22Rv1 (cell line): ENCODE measurements at regions not wholly inside any gene's neighbourhood (a gene's known extent, or its start where the extent isn't known, plus 50 kb on each side); places are given as distances from the start of the nearest gene placed in this dataset.

Experiments
- ZFX ChIP-seq: fragments of 450-650 bp; IDR thresholded peaks from 2 replicates; pipeline ENCODE4 v1.6.1; 2017; ENCODE audit warnings: antibody characterized with exemption, borderline replicate concordance
- TF ChIP-seq, protein P1 (sequence below): fragments of 450-650 bp; IDR thresholded peaks from 2 replicates; pipeline ENCODE4 v1.5.1; 2017; ENCODE audit warnings: mild to moderate bottlenecking

DNA sequence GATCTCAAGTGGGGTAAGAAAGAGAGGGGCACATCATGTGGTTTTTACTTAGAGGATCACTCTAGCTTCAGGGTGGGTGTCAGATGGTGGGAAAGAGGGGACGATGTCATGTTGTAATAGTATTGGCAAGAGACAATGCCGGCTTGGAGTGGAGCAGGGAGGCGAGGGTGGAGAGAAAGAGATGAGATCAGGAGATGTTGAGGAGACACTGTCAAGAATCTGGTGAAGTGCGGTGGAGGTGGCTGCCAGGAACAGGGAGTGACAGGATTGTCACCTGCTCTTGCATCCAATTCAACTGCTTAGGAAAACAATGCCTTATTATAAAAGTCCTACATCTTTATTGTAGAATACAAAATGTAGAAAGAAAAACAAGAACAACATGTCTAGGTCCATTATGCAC lies 63.0 kb upstream of the MKI67 start:
- TF ChIP-seq, protein P1, sequence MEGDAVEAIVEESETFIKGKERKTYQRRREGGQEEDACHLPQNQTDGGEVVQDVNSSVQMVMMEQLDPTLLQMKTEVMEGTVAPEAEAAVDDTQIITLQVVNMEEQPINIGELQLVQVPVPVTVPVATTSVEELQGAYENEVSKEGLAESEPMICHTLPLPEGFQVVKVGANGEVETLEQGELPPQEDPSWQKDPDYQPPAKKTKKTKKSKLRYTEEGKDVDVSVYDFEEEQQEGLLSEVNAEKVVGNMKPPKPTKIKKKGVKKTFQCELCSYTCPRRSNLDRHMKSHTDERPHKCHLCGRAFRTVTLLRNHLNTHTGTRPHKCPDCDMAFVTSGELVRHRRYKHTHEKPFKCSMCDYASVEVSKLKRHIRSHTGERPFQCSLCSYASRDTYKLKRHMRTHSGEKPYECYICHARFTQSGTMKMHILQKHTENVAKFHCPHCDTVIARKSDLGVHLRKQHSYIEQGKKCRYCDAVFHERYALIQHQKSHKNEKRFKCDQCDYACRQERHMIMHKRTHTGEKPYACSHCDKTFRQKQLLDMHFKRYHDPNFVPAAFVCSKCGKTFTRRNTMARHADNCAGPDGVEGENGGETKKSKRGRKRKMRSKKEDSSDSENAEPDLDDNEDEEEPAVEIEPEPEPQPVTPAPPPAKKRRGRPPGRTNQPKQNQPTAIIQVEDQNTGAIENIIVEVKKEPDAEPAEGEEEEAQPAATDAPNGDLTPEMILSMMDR: no peak
- TF ChIP-seq ZFX: no peak
